OCI-LY3 (cell line): ENCODE measurements at regions not wholly inside any gene's neighbourhood (a gene's known extent, or its start where the extent isn't known, plus 50 kb on each side); places are given as distances from the start of the nearest gene placed in this dataset.

ENCODE experiments used
- CTCF ChIP-seq: fragments of 200-600, 300-600 bp; sonication (generic); IDR thresholded peaks from 2 replicates; pipeline ENCODE4 v1.5.1; 2014; ENCODE audit warnings: antibody characterized with exemption, low read length, low read depth
- EZH2phosphoT487 ChIP-seq: fragments of 200-600 bp; shearing (Covaris generic); IDR thresholded peaks from 2 replicates; pipeline ENCODE4 v1.6.1; 2018; ENCODE audit warnings: antibody characterized with exemption, mixed run types, low read depth

GRCh38 chr3:145006271-145006670 lies 1034.6 kb downstream of the DIPK2A start:
- TF ChIP-seq CTCF (no peak), EZH2phosphoT487 (no peak)
